PFSK-1 (cell line): ENCODE measurements at regions not wholly inside any gene's neighbourhood (a gene's known extent, or its start where the extent isn't known, plus 50 kb on each side); places are given as distances from the start of the nearest gene placed in this dataset.

ENCODE experiments used
- FOXP2 ChIP-seq: optimal IDR thresholded peaks from 2 replicates; pipeline ENCODE3; 2011; ENCODE audit warnings: borderline replicate concordance, control low read depth, inconsistent platforms; ENCODE audit not compliant: insufficient read depth; ENCODE audit errors: extremely low read length, extremely low read depth
- POLR2AphosphoS5 ChIP-seq: IDR thresholded peaks from 2 replicates; pipeline ENCODE4 v1.6.1; 2012; ENCODE audit warnings: low read depth, mild to moderate bottlenecking, control low read depth, low read length, moderate library complexity
- SIN3A ChIP-seq: IDR thresholded peaks from 2 replicates; pipeline ENCODE4 v1.6.1; 2012; ENCODE audit warnings: mild to moderate bottlenecking, low read length, moderate library complexity, borderline replicate concordance; ENCODE audit not compliant: insufficient read depth
- TAF1 ChIP-seq: IDR thresholded peaks from 2 replicates; pipeline ENCODE4 v1.6.1; 2012; ENCODE audit warnings: low read length, control low read depth, borderline replicate concordance; ENCODE audit not compliant: insufficient read depth
- TF ChIP-seq, protein P1 (sequence below), 2 experiments: IDR thresholded peaks; 2 replicates each; pipeline versions ENCODE4 v1.6.1 to v1.8.0; 2011 to 2012; ENCODE audit warnings: low read depth in 2 of 2, low read length in 2 of 2, control low read depth in 1 of 2, inconsistent platforms in 1 of 2, mild to moderate bottlenecking in 1 of 2, moderate library complexity in 1 of 2; ENCODE audit not compliant: insufficient read depth in 1 of 2

DNA sequence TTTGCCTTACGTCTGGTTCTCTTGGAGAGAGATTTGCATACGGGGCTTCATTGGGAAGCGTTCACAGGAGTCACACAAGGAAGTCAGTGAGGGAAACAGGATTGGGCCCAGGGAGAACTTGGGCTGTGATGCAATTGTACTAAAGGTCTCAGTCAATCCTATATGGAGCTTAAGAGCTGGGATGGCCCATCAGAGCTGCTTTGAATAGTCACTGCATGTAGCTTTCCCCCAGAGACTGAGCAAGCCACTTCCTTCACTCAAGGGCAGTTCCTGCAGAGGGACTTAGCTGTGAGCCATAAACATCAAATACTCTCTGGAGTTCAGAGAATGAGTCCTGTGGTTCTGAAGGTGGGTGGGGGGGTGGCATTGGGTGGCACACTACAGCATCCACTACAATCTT is 605.4 kb downstream of the MED13L start:
- TF ChIP-seq POLR2AphosphoS5 (no peak), SIN3A (no peak), TAF1 (no peak), FOXP2 (no peak)
- TF ChIP-seq, protein P1, sequence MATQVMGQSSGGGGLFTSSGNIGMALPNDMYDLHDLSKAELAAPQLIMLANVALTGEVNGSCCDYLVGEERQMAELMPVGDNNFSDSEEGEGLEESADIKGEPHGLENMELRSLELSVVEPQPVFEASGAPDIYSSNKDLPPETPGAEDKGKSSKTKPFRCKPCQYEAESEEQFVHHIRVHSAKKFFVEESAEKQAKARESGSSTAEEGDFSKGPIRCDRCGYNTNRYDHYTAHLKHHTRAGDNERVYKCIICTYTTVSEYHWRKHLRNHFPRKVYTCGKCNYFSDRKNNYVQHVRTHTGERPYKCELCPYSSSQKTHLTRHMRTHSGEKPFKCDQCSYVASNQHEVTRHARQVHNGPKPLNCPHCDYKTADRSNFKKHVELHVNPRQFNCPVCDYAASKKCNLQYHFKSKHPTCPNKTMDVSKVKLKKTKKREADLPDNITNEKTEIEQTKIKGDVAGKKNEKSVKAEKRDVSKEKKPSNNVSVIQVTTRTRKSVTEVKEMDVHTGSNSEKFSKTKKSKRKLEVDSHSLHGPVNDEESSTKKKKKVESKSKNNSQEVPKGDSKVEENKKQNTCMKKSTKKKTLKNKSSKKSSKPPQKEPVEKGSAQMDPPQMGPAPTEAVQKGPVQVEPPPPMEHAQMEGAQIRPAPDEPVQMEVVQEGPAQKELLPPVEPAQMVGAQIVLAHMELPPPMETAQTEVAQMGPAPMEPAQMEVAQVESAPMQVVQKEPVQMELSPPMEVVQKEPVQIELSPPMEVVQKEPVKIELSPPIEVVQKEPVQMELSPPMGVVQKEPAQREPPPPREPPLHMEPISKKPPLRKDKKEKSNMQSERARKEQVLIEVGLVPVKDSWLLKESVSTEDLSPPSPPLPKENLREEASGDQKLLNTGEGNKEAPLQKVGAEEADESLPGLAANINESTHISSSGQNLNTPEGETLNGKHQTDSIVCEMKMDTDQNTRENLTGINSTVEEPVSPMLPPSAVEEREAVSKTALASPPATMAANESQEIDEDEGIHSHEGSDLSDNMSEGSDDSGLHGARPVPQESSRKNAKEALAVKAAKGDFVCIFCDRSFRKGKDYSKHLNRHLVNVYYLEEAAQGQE (IDR thresholded peaks at IDR 0.05; ENCODE audit: insufficient read depth in 1 of 2, low read depth in 2 of 2, low read length in 2 of 2), result no peak
